OCI-LY3 (cell line): ENCODE measurements at regions not wholly inside any gene's neighbourhood (a gene's known extent, or its start where the extent isn't known, plus 50 kb on each side); places are given as distances from the start of the nearest gene placed in this dataset.

Experiments
- H2AFZ ChIP-seq: fragments of 200-600, 300-600 bp; shearing (Covaris generic); 2 replicates; pipeline ENCODE4 v1.6.0; 2014; ENCODE audit warnings: antibody characterized with exemption, low read depth, low read length
- H3K27ac ChIP-seq: fragments of 200-600, 300-600 bp; sonication (generic); 2 replicates; pipeline ENCODE4 v1.5.1; 2014; ENCODE audit warnings: mild to moderate bottlenecking, low read length, moderate library complexity, mixed read lengths
- H3K27me3 ChIP-seq: fragments of 200-600, 300-600 bp; sonication (generic); 2 replicates; pipeline ENCODE4 v1.6.1; 2014; ENCODE audit warnings: low read depth, low read length, mixed read lengths
- H3K36me3 ChIP-seq: fragments of 200-600, 300-600 bp; sonication (generic); replicated peaks from 2 replicates; pipeline ENCODE3; 2014; ENCODE audit warnings: low read depth, low read length, mixed read lengths
- H3K4me1 ChIP-seq: fragments of 300-600, 200-600 bp; sonication (generic); 2 replicates; pipeline ENCODE4 v1.6.1; 2014; ENCODE audit warnings: low read length, mixed read lengths
- H3K4me2 ChIP-seq: fragments of 200-600, 300-600 bp; sonication (generic); 2 replicates; pipeline ENCODE4 v1.6.1; 2014; ENCODE audit warnings: low read length, mixed read lengths
- H3K4me3 ChIP-seq: fragments of 300-600, 200-600 bp; sonication (generic); 2 replicates; pipeline ENCODE4 v1.5.1; 2014; ENCODE audit warnings: antibody characterized with exemption, mild to moderate bottlenecking, low read length, moderate library complexity
- H3K79me2 ChIP-seq: fragments of 300-600, 200-600 bp; shearing (Covaris generic); 2 replicates; pipeline ENCODE4 v1.6.1; 2014; ENCODE audit warnings: mild to moderate bottlenecking, low read length, mixed read lengths
- H3K9ac ChIP-seq: fragments of 300-600, 200-600 bp; shearing (Covaris generic); 2 replicates; pipeline ENCODE4 v1.6.0; 2014; ENCODE audit warnings: mild to moderate bottlenecking, low read length, moderate library complexity
- H3K9me3 ChIP-seq: fragments of 200-600, 300-600 bp; shearing (Covaris generic); 2 replicates; pipeline ENCODE4 v1.6.1; 2014; ENCODE audit warnings: low read length, mixed read lengths; ENCODE audit not compliant: insufficient read depth
- H4K20me1 ChIP-seq: fragments of 200-600, 300-600 bp; sonication (generic); 2 replicates; pipeline ENCODE4 v1.6.1; 2016; ENCODE audit warnings: low read length, mixed read lengths; ENCODE audit not compliant: insufficient read depth
- EZH2phosphoT487 ChIP-seq: fragments of 200-600 bp; shearing (Covaris generic); IDR thresholded peaks from 2 replicates; pipeline ENCODE4 v1.6.1; 2018; ENCODE audit warnings: antibody characterized with exemption, mixed run types, low read depth
- TF ChIP-seq, protein P1 (sequence below): fragments of 200-600, 300-600 bp; sonication (generic); IDR thresholded peaks from 2 replicates; pipeline ENCODE4 v1.5.1; 2014; ENCODE audit warnings: antibody characterized with exemption, low read length, low read depth

DNA sequence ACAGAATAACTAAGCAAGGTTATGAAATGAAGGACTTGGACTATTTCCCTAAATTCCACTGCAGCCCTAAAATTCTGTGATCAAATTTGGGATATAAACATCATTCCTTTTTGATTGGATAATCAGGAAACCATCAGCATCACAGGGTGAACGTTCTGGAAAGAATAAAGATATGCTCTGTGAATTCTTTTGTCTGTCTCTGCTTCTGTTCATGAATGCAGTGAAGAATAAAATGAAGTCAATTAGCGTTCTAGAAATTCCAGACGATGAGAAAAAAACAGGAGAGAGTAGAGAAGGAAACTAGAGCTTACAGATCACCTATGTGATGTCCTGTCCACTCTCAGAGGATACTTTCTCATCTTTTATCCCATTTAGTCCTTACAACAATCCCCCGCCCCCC is 295.1 kb upstream of the SOX9 start:
- H3K4me3 ChIP-seq: no peak overlapping the region
- H4K20me1 ChIP-seq: no peaks in the 10 kb centered on the region
- H3K27ac ChIP-seq: no peak overlapping the region
- no peak overlapping the region for H3K4me2 ChIP-seq
- H3K9me3 ChIP-seq: no peaks in the 10 kb centered on the region
- no peaks in the 10 kb centered on the region for H3K79me2 ChIP-seq
- H3K36me3 ChIP-seq: no peaks in the 10 kb centered on the region
- no peaks in the 10 kb centered on the region for H3K4me1 ChIP-seq
- H3K27me3 ChIP-seq: no peaks in the 10 kb centered on the region
- no peak overlapping the region for H2AFZ ChIP-seq
- TF ChIP-seq, protein P1, sequence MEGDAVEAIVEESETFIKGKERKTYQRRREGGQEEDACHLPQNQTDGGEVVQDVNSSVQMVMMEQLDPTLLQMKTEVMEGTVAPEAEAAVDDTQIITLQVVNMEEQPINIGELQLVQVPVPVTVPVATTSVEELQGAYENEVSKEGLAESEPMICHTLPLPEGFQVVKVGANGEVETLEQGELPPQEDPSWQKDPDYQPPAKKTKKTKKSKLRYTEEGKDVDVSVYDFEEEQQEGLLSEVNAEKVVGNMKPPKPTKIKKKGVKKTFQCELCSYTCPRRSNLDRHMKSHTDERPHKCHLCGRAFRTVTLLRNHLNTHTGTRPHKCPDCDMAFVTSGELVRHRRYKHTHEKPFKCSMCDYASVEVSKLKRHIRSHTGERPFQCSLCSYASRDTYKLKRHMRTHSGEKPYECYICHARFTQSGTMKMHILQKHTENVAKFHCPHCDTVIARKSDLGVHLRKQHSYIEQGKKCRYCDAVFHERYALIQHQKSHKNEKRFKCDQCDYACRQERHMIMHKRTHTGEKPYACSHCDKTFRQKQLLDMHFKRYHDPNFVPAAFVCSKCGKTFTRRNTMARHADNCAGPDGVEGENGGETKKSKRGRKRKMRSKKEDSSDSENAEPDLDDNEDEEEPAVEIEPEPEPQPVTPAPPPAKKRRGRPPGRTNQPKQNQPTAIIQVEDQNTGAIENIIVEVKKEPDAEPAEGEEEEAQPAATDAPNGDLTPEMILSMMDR: no peak
- TF ChIP-seq EZH2phosphoT487: no peak
- no peak overlapping the region for H3K9ac ChIP-seq

DNA sequence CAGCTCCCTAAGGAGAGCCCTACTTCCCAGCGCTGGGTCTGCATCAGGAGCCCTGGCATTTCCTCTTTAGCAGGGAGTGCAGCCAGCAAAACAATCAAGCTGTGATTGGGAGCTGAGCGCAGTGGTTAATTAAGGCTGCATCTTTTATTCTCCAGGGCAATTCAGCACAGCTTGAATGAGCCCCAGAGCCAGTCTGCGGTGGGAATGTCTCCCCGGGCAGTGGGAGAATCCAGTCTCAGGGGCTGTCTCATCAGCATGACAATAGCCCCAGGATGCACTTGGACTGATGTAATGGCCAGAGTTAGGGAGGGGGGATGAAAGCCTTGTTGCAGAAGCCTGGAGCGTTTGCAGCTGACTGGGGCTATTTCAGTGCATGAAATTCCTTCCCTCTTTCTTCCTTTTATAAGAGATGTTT is 292.6 kb upstream of the SOX9 start:
- Histone ChIP-seq H2AFZ (no peak overlapping the region), H3K27ac (no peak overlapping the region), H3K4me2 (no peak overlapping the region), H3K36me3 (no peaks in the 10 kb centered on the region), H3K27me3 (no peaks in the 10 kb centered on the region), H3K9ac (no peak overlapping the region), H3K4me1 (no peaks in the 10 kb centered on the region), H4K20me1 (no peaks in the 10 kb centered on the region), H3K4me3 (no peak overlapping the region), H3K9me3 (no peaks in the 10 kb centered on the region), H3K79me2 (no peaks in the 10 kb centered on the region)
- TF ChIP-seq, protein P1: no peak
- TF ChIP-seq EZH2phosphoT487: no peak

DNA sequence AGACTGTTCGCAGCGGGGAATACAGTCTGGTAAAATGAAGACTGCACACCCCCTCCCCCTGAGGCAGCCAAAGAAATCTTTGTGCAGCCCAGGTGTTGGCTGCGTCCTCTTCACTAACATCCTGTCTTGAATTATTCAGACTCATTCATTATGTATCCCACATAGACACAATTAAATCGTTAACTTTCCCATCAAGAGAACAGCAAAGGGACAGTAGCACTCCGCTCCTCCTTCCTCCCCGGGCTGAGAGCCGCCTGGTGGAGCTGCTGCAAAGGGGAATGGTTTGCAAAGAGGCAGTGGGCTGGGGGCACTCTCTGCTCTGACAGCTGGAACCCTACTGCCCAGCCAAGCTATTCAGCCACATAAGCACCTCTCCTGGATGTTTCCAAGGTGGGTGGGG is 290.0 kb upstream of the SOX9 start:
- no peak overlapping the region for H3K4me3 ChIP-seq
- H3K36me3 ChIP-seq: no peaks in the 10 kb centered on the region
- H3K9ac ChIP-seq: no peak overlapping the region
- no peaks in the 10 kb centered on the region for H3K79me2 ChIP-seq
- no peak overlapping the region for H3K4me2 ChIP-seq
- H4K20me1 ChIP-seq: no peaks in the 10 kb centered on the region
- H3K4me1 ChIP-seq: no peaks in the 10 kb centered on the region
- no peak overlapping the region for H3K27ac ChIP-seq
- H2AFZ ChIP-seq: no peak overlapping the region
- no peaks in the 10 kb centered on the region for H3K27me3 ChIP-seq
- no peak for TF ChIP-seq EZH2phosphoT487
- TF ChIP-seq, protein P1: no peak
- no peaks in the 10 kb centered on the region for H3K9me3 ChIP-seq

DNA sequence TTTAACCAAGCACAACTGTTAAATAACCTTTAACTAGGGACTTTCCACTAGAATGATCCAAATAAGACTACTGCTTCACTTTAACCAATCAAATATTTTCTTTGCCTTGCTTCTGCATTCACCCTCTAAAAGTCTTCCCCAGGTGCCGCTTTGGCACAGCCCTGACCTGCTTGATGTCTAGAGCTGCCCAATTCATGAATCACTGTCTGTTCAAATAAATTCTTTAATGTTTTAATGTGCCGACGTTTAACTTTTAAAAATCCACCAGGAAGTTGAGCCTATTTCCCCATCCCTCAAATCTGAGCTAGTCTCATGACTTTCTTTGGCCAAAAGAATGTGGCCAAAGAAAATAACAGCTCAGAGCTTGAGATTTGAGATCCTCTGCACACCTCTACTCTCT is 277.8 kb upstream of the SOX9 start:
- Histone ChIP-seq H3K4me1 (no peaks in the 10 kb centered on the region), H3K4me3 (no peak overlapping the region), H3K9ac (no peak overlapping the region), H3K9me3 (no peaks in the 10 kb centered on the region), H3K27ac (no peak overlapping the region), H2AFZ (no peak overlapping the region), H3K4me2 (no peak overlapping the region), H3K79me2 (no peaks in the 10 kb centered on the region), H3K27me3 (no peaks in the 10 kb centered on the region), H3K36me3 (no peaks in the 10 kb centered on the region), H4K20me1 (no peaks in the 10 kb centered on the region)
- TF ChIP-seq EZH2phosphoT487: no peak
- TF ChIP-seq, protein P1: no peak
